SK-N-MC (cell line): ENCODE measurements at regions not wholly inside any gene's neighbourhood (a gene's known extent, or its start where the extent isn't known, plus 50 kb on each side); places are given as distances from the start of the nearest gene placed in this dataset.
"Not testable (repeated sequence)": the region's sequence is repeated elsewhere in the genome, so short reads cannot be mapped to it uniquely, and the experiment has no call there.

ENCODE experiments used
- EZH2 ChIP-seq: fragments of 200-600 bp; sonication (generic); IDR thresholded peaks from one replicate; pipeline ENCODE4 v1.6.1; 2017; ENCODE audit warnings: antibody characterized with exemption
- FOXP2 ChIP-seq: optimal IDR thresholded peaks from 2 replicates; pipeline ENCODE3; 2011; ENCODE audit warnings: mild to moderate bottlenecking, moderate library complexity; ENCODE audit not compliant: insufficient read depth; ENCODE audit errors: extremely low read length, control extremely low read depth
- POLR2AphosphoS5 ChIP-seq: IDR thresholded peaks from 2 replicates; pipeline ENCODE4 v1.6.1; 2012; ENCODE audit warnings: mild to moderate bottlenecking, low read depth, low read length, borderline replicate concordance

DNA sequence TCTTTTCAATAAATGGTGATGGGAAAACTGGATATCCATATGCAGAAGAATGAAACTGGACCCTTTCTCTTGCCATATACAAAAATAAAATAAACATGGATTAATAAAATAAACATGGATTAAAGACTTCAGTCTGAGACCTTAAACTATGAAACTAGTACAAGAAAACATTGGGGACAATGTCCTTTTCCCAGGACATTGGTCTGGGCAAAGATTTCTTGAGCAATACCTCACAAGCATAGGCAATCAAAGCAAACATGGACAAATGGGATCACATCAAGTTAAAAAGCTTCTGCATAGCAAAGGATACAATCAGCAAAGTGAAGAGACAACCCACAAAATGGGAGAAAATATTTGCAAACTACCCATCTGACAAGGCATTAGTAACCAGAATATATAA lies 108.5 kb downstream of the SOX3 start:
- not testable (repeated sequence) for TF ChIP-seq EZH2, POLR2AphosphoS5, FOXP2
